NCI-H446 treated with DMSO at 0.1 percent for 48 hours (cell line): ENCODE measurements at regions not wholly inside any gene's neighbourhood (a gene's known extent, or its start where the extent isn't known, plus 50 kb on each side); places are given as distances from the start of the nearest gene placed in this dataset.
"Not testable (repeated sequence)": the region's sequence is repeated elsewhere in the genome, so short reads cannot be mapped to it uniquely, and the experiment has no call there.

Source experiments
- DNase-seq: peaks from one replicate; lab custom pipeline; 2025; lab: John Stamatoyannopoulos, UW

- no peak for DNase-seq
Measured at GRCh38 chr3:152891678-152892077, 56.7 kb downstream of the P2RY1 start.

GRCh38 chr3:152892446-152892845, 57.5 kb downstream of the P2RY1 start:
- no peak for DNase-seq

DNA sequence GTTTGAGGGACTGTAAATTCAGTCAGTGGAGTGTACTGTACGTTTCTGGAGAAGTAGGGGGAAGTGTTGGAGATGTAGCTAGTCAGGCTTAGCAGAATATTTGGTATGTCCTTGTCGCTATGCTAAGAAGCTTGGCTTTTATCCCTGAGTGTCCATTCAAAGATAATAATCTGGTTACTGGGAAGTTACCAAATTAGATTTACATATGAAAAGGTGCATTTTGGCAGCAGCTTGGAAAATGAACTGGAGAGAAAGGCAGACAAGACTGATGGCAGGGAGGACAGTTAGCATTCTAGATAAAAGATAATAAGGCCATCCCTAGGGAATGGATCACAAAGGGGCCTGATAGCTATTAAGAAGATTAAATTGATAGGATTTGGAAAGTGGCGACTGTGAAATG, 58.7 kb downstream of the P2RY1 start:
- DNase-seq = no peak

DNA sequence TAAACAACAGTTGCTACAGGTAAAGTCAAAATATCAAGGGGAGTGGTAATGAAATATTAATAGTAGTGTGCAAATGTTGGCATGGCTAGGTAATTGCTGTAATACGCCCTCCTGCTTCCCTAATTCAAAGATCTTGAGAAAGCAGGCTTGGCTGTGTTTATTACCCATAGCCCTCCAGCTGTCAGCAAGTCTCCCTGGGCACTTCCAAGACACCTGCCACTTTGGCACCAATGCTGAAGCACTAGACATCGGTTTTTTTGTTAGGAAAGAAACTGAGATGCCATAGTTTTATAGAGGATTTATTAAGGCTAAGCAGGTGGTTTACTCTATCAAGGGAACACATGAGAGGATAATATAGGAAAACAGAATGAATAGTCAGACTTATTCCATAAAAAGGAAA, 64.4 kb downstream of the P2RY1 start:
- DNase-seq = peak; percentile 13

DNA sequence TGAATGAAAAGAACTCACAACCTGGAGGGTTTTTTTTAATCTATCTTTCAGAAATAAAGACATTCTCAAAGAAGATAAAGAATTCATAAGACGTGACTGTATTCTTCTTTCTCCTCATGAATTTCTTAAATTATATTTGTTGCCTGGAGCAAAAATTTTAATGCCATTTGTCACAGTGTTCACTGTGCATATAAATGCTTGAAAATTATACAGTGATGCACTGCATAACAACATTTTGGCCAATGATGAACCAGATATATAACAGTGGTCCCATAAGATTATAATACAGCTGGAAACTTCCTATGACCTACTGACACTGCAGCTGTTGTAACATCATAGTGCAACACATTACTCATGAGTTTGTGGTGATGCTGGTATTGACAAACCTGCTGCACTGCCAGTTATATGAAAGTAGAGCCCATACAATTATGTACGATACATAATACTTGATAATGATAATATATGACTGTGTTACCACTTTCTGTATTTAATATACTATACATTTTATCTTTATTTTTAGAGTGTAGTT, 67.3 kb downstream of the P2RY1 start:
- DNase-seq = no peak

DNA sequence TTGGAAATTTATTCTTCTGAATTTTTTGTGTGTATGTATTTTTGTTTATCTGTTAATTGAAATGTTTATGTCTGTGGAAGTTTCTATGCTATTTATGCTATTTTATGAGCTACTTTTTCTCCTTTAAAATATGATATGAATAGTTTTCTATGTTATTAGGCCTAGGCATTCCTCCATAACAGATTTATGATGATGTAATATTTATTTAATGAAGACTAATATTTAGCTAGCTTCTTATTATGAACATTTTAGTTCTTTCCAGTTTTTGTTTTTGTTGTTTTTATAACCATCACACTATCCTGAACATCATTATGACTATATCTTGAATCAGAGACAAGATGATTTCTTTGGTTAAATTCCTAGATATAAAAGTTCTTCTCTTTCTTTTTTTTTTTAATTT, 70.7 kb downstream of the P2RY1 start:
- no peak for DNase-seq

DNA sequence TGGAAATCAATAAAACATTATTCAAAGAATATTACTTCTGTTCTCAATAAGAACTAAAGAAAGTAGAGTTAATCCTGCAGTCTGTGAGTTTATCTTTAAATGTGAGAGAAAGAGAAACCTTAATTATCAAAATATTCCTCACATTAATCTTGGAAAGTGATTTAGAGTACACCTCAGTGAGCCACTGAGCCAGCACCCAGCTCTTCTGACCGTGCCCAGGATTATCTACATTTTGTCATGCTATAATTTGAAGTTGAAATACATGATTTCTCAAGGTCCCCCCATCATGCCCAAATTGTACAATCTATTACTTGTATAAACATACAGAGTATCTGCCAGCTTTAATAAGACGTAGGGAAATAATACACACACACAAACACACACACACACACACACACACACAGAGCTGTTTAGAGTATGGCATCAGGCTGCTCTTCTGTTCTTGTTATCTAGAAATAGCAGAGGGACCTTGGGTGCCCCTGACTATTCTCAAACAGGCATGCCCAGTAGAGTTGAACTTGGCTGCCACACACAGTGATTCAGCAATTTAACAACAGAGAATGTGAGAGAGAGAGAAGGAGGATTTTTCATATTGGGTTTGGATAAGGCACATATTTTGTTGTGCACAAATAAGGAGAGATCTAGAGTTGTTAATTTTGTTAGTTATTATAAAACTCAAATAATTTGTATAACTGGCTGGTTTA, 74.4 kb downstream of the P2RY1 start:
- DNase-seq = no peak

- no peak for DNase-seq
Measured at GRCh38 chr3:152910211-152910610, 75.3 kb downstream of the P2RY1 start.

DNA sequence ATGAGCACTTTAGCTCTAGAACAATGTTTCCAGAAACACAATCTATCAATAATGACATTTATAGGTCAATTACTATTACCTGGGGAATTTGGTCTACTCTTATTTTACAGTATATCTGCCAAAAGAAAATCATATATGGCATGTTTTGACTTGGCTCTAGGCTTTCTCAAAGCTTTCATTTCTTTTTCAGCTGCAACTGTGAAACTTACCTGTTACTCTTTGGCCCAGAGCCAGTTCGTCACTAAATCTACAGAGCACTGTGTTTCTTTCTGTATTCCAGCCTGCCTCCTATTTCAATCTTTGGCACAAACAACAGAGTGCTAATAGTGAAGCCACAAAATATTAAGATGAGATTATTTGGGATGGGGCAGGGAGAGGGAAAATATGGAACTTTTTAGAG, 76.0 kb downstream of the P2RY1 start:
- DNase-seq = no peak

DNA sequence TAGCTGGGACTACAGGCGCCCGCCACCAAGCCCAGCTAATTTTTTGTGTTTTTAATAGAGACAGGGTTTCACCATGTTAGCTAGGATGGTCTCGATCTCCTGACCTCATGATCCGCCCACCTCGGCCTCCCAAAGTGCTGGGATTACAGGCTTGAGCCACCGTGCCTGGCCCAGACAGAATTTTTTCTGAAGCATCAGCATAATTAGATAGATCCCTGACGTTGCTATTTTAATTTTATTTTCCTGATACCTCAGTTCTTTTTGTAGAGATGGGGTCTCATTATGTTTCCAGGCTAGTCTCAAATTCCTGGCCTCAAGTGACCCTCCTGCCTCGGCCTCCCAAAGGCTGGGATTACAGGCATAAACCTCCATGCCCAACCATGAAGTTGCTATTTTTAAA, 79.8 kb downstream of the P2RY1 start:
- DNase-seq = not testable (repeated sequence)

GRCh38 chr3:152915695-152916094, 80.8 kb downstream of the P2RY1 start:
- no peak for DNase-seq

- DNase-seq = no peak
Measured at GRCh38 chr3:152916753-152917279, 81.9 kb downstream of the P2RY1 start.

GRCh38 chr3:152921351-152921750, 86.4 kb downstream of the P2RY1 start:
- DNase-seq = no peak

- no peak for DNase-seq
Measured at GRCh38 chr3:152922554-152922953, 87.6 kb downstream of the P2RY1 start.

GRCh38 chr3:152927131-152927530, 92.2 kb downstream of the P2RY1 start:
- DNase-seq = no peak

DNA sequence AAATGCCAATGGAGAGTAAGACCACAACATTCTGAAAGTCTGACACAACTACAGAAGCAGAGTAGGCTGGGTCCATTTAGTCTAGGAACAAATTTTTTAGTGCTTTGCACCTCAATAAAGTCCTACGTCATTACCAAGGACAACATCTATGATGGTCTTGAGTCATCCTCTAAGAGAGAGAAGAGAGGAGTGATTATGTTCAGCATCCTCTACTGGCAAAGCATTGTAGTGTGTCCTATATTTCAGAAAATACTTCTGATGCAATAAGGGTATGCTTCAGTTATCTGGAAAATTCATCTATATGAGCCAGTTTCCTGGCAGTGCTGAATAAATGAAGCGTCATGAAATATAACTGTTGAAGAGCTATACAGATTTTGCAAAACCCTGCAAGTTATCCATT, 95.6 kb downstream of the P2RY1 start:
- DNase-seq = no peak

GRCh38 chr3:152937234-152937633, 102.3 kb downstream of the P2RY1 start:
- no peak for DNase-seq

DNA sequence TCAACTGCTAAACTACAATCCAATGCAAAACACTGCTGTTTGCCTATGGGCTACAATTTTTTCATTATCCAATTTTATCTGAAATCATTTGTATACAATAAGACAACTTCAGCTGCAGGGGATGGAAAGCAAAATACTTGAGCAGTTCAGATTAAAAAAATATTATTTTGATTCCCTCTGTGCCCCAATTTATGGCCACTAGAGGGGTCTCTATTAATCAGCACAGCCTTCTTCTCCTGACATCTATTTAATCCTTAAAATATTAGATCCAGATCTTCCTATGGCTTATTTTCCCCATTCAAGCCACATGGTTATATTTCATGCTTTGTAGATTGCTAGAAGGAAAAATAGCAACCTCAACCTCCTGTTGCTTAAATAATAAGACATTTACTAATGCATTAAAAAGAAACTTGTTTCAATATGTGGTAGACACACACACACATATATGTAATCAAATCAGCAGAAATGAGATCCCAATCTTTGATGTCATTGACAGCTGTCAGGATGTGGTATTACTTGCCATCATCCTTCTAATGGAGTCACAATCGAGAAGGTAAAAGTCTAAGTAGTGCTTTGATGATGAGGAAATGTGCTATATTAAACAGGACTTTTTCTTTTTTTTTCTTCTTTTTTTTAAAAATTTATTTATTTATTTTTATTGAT, 104.2 kb downstream of the P2RY1 start:
- no peak for DNase-seq

GRCh38 chr3:152941859-152942258, 106.9 kb downstream of the P2RY1 start:
- no peak for DNase-seq

DNA sequence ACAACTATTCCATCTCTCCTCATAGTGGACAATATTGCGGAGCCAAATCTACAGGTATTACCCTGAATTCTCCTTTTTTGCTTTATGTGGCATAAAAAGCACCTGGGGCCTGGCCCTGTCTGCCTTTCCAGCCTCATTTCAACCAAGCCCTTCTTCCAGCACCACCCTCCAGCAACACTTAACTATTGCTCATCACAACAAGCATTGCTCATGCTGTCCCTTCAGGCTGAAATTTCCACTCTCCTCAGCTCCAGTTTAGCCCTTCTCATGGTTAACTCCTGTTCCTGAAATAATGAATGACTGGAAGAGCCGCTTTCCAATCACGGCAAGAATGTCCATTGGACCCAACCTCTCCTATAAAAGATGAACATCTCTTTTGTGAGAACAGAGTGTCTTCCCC, 107.4 kb downstream of the P2RY1 start:
- DNase-seq = no peak

- DNase-seq = no peak
Measured at GRCh38 chr3:152943645-152944044, 108.7 kb downstream of the P2RY1 start.

DNA sequence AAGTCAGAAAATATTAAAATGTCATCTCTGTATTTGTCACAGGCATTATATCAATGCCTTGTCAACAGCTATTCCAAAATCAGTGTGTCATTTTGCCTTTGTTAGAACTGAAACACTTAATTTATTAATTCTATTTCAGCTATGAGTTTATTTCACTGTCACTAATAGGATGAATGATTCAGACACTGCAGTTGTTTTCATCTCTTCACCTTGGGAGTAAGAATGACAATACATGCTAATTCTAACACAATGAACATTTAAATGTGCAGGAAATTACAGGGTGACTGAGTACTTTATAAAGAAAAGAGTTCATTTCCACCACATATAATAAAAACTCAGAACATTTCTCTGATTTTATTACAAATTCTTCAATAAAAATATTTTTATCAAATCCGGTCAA, 109.7 kb downstream of the P2RY1 start:
- no peak for DNase-seq

DNA sequence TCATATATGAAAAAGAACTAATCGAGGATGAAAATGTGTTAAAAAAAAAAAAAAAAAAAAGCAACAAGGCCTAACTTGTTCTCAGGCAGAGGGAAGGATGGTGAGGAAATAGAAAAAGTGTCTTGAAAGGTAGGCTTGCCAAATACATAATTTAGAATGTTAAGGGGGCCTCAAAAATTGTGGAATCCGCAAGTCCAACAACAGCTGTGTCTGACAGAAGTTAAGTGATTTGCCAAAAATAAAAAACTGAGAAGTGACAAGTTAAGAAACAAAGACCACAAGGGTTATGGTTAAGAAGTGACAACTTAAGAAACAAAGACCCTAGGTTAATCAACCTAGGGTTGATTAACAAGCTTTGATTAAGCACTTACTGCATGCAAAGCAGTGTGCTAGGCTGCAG, 110.6 kb downstream of the P2RY1 start:
- DNase-seq = no peak
